T1000 (cell line): ENCODE measurements at regions not wholly inside any gene's neighbourhood (a gene's known extent, or its start where the extent isn't known, plus 50 kb on each side); places are given as distances from the start of the nearest gene placed in this dataset.
"Not testable (repeated sequence)": the region's sequence is repeated elsewhere in the genome, so short reads cannot be mapped to it uniquely, and the experiment has no call there.

Experiments used
- DNase-seq: peaks from one replicate; lab custom pipeline; 2025; ENCODE audit warnings: mixed read lengths; lab: John Stamatoyannopoulos, UW

DNA sequence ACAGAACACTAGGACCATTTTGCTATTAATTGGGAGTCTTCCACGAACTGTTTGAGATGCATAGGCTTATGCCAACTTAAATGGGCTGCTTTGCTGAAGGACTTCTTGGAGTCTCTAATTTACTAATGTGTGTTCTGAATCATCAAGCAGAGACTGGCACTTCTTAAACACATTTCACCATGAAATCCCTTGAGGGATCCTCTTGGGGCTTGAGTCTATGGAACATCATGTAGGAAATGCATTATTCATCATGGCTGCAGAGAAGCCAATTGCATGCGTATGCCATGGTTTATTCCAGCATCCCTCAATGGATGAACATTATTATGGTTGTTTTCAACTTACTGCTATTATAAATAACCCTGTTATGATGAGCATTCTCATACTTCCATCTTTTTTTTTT is 73.4 kb downstream of the FGD2 start:
- no peak for DNase-seq

DNA sequence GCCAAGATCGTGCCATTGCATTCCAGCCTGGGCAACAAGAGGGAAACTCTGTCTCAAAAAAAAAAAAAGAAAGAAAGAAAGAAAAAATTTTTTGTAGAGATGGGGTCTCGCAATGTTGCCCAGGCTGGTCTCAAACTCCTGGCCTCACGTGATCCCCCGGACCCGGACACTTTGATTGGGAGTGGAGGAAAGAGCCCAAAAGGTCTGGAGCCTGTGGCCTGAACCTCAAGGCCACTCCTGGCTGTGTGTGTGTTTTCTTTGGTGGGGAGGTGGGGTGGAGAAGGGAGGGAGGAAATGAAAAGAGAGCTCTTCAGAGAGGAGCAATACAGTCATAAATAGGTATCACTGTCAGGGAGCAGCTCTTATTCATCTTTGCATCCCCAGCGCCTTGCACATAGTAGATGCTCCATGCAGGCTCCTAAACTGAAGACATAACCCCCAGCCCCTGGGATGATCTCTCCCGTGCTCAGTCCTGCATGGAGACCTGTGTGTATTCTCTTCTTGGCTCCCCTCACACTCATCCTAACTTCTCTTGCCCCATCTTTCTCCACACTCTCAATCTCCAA is 75.7 kb downstream of the FGD2 start:
- no peak for DNase-seq

DNA sequence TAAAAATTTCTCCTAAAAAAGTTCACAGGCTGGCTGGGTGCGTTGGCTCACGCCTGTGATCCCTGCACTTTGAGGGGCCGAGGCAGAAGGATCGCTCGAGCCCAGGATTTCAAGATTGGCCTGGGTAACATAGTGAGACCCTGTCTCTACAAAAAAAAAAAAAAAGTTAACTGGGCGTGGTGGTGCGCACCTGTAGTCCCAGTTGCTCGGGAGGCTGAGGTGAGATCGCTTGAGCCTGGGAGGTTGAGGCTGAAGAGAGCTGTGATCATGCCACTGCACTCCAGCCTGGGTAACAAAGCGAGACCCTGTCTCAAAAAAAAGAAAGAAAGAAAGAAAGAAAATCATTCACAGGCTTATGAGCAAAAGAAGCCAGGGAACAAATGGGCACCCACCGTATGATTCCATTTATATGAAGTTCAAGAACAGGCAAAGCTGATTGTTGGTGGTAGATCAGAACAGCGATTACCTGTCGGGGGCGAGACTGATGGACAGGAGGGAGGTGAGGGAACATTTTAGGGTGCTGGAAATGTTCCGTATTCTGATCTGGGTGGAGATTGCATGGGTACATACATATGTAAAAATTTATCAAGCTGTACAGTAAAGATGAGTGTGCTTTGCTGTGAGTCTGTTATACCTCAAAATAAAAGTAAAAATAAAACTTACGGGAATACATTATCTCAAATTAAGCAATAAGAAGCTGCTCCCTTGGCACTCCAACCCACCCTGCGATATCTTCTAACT is 77.1 kb downstream of the FGD2 start:
- no peak for DNase-seq

DNA sequence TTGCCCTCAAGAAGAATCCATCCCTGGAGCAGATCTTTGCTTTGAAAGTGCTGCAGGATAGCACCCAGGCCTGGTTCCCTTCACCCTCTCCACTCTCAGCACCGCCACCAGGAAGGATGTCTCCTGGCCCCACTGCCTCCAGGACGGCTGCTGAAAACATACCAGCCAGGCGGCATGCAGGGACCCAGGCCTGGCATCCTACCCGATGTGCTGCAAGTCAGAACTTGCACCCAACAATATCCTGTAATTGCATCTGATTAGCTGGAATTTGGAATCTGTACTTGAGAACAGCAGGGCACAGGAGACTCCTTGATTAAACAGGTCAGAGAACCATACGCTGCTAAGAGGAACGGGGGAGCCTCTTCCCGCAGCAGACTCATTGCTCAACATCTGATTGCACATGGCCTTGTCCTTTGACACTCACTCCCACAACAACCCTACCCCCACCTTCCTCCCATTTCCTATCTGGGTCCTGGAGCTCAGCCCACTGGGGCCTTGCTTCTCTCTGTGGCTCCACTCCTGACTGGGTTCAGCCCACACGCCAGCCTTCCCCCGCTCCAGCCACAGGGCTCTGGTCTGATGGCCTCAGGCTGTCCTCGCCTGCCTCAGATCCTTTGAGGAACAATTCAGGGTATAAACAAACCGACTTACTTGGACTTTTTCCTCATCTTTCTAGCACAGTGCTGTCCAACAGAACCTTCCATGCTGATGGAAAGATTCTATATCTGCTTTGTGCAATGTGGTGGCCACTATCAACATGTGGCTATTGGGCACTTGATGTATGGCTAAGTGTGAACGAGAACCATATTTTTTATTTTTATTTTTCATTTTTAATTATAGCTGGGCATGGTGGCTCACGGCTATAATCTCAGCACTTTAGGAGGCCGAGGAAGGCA is 78.0 kb downstream of the FGD2 start:
- DNase-seq = no peak

DNA sequence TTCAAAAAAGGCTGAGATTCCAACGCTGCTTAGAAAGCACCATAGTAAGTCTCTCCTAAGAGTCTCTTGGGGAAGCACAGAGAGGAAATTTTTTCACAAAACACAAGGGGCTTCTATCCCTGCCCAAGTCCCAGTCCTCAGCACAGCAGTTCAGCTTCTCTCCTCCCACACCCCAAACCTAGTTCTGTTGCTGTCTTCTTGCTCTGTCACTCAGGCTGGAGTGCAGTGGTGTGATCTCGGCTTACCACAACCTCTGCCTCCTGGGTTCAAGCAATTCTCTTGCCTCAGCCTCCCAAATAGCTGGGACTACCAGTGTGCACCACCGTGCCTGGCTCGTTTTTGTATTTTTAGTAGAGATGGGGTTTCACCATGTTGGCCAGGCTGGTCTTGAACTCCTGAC is 79.2 kb downstream of the FGD2 start:
- DNase-seq = not testable (repeated sequence)

DNA sequence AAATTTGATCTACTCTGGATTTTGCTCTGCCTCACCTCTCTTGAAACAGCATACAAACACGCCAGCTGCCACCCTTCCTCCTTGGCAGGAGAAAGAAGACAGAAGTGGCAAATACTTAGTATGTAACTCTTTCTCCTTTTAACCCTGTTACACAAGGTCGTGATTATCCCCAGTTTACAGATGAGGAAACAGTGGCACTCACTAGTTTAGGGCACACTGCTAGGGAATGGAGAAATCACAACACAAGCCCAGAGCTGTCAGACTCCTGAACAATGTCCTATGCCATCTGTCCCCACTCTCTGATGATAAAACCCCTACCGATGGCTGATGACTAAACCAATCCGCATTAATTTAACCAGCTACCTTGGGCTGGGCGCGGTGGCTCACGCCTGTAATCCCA is 79.7 kb downstream of the FGD2 start:
- no peak for DNase-seq

DNA sequence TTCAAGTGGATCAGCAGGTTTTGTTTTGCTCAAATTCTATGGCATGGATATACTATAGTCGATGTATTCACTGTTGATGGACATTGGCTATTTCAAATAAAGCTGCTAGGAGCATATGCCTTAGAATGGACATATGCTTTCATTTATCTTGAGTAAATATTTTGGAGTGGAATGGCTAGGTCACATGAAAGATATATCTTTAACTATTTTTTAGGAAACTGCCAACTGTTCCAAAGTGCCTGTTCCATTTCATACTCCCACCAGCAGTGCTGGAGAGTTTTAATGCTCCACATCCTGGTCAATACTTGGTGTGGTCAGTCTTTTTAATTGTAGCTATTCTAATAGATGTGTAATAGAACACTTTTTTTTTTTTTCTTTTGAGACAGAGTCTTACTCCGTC is 81.1 kb upstream of the PIM1 start:
- DNase-seq = no peak

DNA sequence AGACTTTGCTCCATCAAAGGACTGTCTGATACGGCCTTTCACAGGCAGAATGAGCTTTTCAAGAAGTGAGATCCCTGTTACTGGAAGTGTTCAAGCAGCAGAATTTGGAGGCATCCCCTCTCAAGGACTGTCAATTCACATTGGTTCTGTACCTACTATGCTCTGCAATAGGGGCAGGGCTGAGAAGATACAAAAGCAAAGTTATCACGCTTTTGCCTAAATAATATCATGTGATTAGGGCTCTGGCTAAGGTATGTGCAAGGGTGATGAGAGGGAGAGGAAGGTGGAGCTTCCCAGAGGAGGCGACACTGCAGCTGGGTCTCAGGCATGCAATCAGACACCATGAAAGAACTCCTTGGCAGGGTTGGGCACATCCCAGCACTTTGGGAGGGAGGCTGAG is 80.2 kb upstream of the PIM1 start:
- DNase-seq = no peak

DNA sequence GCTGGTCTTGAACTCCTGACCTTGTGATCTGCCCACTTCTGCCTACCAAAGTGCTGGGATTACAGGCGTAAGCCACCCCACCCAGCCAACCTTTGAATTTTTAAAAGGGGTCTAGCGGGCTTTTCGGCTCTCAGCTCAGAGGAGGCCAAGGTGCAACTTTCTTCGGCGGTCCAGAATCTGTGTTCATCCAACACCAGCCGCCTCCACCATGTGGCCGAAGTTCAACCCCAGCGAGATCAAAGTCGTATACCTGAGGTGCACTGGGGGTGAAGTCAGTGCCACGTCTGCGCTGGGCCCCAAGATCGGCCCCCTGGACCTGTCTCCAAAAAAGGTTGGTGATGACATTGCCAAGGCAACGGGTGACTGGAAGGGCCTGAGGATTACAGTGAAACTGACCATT is 78.8 kb upstream of the PIM1 start:
- DNase-seq = not testable (repeated sequence)

DNA sequence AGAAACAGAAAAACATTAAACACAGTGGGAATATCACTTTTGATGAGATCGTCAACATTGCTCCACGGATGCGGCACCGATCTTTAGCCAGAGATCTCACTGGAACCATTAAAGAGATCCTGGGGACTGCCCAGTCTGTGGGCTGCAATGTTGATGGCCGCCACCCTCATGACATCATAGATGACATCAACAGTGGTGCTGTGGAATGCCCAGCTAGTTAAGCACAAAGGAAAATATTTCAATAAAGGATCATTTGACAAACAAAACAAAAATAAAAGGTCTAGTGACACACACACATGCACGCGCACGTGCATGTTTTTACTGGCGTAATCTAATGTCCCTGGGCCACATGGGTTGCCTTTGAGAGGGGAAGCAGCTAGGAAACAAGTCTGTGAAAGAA is 78.4 kb upstream of the PIM1 start:
- not testable (repeated sequence) for DNase-seq

DNA sequence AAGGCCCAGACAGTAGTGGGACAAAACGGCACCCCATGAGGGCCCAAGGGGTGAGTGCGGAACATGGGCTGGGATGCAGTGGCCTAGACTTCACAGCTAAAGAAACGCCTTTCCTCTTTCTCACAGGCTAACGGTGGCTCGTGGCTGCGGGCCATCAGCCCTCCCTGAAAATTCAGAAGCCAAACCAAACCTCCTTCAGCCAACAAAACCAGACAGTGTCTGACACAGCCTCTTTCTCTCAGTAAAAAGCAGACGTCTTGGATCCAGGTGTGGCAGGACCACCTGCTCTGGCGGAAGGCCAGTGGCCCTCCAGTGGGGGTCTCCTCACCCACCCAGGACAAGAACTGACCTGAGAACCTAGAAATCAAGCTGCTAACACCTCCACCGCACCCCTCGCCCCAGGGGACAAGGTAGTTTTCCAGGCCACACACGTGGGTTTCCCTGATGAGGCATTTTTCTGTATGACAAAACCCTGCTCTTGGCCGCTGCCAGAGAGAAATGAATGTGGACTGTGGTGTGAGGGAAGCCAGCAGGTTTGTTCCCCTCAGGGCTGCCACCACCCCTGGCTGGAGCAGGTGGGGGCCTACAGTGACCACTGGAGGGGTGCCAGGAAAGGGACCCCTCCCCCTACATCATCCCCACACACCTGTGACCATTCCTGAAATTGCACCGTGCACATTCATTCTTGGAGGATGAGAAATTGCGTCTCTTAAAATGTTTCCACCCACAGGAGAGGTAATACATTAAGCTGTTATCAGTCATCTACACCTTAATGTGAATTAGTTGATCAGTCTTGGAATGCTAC is 76.8 kb upstream of the PIM1 start:
- DNase-seq = no peak

DNA sequence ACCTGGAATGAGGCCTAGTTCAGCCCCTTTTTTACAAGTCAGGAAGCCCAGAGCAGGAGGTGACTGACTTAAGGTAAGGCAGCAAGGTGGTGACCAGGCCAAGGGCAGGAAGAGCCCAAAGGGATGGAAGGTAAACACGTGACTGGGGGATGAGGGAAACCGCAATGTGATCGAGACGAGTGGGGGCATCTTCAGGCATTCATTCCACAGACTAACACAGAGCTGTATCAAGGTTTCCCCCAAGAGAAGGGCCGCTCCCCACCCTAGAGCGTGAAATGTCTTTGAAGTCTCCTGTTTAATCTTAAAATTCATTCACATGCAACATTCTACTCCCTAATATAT is 76.3 kb upstream of the PIM1 start:
- DNase-seq = no peak

DNA sequence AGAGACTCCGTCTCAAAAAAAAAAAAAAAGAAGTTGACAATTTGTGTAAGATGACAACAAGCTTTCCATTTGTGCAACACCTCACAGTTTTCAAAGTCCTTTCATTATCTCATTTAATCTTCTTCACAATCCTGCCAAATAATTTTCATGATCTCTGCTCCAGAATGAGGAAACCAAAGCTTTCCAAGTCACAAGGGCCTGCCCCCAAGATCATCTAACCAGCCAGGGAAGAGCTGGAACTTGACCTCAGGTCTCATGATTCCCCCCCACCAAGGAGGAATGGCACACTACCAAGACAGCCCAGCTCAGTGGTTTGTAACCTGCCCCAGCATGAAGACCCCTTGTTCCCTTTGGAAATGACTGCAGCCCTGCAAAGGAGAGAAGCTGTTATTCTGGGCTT is 74.0 kb upstream of the PIM1 start:
- DNase-seq = no peak

DNA sequence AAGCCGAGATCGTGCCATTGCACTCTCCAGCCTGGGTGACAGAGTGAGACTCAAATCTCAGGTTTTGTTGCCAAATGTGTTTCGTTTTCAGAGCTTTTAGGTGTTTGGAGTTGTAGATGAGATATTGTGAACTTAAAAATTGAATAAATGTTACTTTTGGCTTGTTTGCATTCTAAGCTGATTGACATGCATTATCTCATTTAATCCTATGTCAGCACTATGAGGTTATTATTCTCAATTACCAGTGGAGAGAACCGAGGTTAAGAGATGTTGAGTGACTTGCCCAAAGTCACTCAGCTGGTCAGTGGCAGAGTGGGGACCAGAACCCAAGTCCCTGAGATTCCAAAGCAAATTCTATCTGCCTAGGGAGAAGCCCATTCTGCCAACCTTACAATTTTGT is 72.6 kb upstream of the PIM1 start:
- DNase-seq = no peak

DNA sequence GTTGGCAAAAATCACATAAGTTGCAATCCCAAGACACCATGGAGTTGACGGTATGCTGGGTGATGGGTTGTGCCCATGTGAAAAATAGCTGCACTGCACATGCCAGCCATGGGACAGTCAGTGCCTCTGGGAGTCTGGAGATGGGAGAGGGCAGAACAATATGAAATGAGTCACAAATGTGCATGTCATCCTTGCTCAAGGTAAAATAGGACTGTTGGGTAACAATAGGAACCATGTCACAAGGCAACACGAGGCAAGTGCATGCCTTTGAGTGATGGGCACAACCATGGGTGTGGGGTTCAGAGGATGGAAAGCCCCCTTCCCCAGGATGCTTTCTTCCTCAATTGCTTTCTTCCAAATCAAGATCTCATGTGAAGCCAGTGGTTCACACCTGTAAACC is 70.5 kb upstream of the PIM1 start:
- no peak for DNase-seq

DNA sequence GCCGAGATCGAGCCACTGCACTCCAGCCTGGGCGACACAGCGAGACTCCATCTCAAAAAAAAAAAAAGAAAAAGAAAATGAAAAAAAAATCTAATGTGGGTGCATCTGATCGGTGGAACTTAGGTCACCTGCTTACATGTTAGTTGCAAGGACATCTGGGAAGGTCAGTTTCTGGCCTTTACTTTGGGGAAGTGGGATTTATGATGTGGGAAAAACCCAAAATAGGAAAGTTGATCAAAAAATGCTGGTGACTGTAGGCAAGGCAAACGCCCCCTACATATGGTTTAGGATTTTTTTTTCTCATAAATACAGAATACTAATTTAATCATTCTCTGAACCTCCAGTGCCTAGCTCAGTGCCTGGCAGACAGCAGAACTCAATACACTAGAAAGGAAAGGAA is 69.2 kb upstream of the PIM1 start:
- DNase-seq = no peak

DNA sequence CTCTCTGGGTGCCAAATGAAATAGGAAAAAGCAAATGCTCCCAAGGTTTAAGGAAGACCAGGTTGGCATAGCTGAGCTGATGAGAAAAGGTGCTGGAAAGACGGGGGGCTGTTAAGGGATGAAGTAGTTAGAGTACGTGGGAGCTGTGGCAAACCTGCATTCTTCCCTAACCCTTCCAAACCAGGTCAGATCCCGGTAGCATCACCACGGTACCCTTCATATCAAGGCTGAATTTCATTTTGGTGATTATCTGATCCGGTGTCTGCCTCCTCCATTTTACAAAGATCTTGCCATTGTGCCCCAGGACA is 68.0 kb upstream of the PIM1 start:
- DNase-seq = no peak

DNA sequence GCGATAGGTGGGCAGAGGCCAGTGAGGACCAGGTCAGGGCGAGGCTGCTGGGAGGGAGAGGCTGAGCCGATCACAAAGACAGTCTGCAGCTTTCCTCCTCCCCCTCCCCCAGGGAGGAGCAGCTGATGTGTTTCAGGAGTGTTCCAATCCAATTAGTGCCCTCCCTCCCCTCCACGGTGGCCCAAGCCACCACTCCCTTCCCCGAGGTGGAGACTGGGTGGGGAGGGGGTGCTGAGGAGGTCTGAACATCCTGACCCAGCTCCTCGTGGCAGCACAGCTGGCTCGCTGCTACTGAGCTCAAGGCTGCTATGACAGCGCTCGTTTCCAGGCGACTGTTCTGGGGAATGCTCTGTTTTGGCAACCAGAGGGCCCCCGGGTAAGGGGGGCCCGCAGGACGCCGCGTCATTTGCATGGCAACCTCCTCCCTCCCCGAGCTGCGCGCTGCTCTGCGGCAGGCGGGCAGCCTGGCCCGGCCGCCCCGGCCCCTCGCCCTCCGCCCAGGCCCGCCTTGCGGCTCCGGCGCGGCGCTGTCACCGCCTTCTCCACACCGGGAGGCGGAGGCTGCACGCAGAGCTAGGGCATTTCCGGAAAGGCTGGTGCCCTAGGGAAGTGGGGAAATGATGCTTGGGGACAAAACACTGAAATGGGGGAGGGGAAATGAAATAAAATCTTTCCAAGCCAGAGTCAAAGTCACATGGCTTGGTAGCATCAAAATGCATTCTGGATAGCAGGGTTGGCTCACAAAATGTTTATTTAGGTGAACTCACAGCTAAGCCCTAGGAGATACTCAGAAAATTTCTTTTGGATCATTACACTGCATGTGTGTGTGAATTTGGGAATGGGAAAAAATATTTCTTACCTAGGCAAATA is 67.4 kb upstream of the PIM1 start:
- peak; percentile 85 for DNase-seq

DNA sequence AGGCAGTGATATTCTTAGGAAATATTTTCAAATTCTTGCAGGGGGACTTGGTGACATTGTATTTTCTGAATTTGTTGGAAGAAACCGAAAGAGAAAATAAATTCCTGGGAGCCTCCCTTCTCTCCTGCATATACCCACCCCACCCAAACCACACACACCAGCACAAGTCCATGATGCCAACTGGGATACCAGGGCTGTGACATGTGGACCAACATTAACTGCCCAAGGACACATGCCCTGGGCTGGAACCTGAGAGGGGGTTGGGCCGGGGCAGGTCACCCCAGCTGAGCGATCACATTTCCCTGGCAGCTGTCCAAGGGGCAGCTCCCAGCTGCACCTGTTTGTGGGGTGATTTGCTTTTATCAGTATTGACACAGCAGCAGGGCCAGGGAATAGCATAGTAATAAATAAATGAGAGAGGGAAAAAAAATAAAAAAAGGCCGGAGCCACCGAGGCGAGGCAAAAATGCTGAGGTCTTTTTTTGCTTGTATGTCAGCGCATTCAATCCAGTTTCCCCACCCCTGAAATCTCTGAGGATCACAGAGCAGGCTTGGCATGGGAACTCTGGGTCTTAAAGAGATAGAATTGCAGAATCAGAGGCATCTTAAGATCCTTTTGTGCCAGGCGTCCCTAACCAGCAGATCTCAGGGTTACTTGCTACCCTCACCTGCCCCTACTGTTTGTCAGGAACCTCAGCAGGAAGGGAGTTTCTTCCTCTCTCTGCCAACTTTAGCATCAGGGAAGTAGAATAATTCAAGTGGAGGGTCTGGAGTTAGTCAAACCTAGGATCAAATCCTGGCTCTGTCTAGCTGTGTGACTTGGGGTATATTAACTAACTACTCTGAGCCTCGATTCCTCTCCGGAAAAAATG is 66.5 kb upstream of the PIM1 start:
- DNase-seq = no peak

DNA sequence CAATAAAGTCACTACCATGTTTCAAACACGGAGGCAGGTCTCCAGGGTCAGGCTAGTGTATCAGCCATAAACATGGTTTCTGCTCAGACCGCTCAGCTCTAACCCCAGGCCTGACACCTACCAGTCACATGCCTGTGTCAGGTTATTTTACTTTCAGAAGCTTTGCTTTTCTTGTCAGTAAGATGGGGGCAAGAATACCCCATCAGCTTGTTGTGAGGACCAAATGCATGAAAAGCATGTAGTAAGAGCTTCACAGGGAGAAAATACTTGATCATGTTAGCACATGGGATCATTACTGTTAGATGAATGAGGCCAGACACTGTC is 65.2 kb upstream of the PIM1 start:
- DNase-seq = no peak
